ENCODE measurements at regions not wholly inside any gene's neighbourhood (a gene's known extent, or its start where the extent isn't known, plus 50 kb on each side); places are given as distances from the start of the nearest gene placed in this dataset.

- DNase-seq: no peak
Measured at GRCh38 chr18:38980420-38980819, 1414.8 kb upstream of the CELF4 start.

DNA sequence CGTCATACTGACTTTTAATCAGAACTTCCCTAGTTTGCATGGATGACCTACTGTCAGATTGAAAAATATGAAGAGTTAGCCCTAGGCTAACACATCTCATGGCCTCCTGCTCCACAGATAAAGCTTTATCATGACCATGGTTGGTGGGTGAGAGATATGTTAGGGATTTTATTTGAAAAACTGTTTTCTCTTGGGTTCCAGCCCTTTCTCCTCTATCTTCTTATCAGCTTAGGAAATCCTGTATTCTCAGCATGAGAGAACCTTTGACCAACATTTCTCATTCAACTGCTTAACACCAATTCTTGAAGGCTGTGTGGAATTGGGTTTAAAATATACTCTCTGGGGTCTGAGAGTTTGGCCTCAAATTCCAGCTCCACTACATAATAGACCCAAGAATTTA is 1407.0 kb upstream of the CELF4 start:
- no peak for DNase-seq

DNA sequence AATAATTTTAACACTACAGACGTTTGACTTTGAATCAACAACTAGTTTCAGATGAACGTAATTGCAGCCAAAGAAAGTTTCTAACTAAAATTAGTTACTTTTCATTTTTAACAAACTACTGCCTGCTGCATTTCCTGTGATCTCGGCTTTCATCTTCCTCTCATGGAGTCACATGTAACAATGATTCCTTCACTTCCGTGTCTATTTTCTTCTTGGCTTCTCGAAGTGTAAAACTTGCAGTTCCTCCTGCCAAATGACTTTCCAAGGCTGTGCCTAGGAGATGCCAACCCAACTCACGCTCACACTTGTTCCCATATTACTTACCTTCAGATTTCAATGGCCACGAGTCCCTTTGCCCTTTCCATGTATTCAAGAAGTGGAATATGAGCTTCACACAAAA is 1406.3 kb upstream of the CELF4 start:
- no peak for DNase-seq

DNA sequence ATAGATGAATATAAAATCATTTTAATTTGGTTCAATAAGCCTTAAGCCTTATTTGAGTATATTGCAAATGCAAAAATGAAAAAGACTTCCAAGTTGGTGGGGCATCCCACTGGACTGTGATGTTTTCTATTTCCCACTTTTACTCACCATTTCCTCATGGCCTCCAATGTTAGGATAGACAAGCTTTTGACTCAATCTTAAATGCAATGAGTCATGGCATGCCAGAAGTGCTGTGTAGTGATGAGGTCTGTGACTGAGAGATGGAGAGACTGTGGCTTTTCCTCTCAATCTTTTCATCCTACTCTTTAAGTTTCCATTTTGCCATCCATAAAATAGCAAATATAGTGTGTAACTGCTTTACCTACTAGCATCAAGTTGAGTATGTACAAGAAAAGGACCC is 1401.2 kb upstream of the CELF4 start:
- DNase-seq: no peak

- DNase-seq: no peak
Measured at GRCh38 chr18:38963943-38964660, 1398.5 kb upstream of the CELF4 start.

DNA sequence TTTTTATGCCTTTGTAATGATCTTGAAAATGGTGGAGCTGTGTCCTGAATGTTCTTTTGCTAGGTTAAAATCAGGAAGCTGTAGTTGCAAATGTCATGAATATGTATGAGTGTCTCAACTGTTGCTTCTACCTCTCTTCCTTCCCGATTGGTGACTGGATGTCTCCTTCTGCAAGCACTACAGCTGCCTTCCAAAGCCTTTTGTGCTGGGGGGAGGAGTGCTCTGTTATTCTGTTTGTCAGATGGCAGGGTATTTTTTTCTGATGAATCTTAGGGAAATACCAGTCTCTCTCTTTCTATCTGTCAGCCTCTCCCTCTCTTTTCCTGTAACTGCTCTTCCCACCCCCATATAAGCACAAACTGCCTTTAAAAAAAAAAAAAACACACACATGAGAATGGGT is 1396.3 kb upstream of the CELF4 start:
- no peak for DNase-seq

DNA sequence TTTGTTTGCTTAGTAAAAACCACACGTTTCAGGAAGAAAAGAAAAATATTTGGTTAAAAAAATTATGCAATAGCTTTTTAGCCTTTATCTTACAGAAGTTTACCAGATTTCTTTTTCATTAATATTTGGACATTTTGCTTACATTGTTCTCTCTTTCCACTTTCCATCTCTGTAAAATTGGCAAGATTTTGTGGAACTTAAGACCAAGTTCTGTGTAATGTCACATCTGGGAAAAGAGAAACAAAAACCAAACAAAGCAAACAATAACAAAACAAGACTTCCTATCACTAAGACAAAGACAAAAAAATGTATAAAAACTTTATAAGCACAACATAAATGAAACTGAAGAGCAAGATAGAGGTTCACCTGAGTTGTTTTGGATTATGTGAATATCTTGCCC is 1392.1 kb upstream of the CELF4 start:
- no peak for DNase-seq

DNA sequence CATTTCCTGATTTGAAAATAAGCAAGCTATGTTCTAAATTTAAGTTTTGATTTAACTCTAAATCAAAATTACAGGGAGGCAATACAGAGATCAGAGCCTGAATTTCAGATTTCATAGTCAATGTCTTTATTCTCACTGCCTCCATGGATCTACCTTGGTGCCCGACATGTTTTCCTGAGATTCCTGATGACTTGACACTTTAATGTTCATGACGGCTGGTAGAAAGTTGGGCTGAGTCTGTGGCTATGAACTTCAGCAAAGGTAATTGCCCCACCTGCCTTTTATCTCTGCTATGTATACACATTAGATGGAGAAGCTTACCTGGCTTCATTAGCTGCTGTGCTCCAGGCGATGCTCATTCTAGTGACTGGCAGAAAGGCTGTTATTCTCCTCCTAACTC is 1390.5 kb upstream of the CELF4 start:
- no peak for DNase-seq

DNA sequence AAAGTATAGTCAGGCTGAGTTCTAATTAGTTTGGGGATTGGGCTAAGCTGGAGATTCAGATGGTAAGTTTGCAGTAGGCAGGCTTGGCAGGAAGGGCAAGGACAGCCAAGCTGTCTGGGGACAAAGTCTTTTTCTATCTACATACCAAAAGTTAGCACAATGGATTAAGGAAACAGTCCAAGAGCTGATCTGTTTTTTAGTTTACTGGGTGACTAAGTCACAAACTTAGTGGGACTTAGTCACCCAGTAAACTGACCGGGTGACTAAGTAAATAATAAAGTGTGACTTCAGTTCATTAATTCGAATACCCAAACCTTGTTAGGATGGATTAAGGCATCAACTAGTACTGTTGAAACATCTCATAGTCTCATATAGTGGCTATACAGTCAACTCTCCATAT is 1386.0 kb upstream of the CELF4 start:
- DNase-seq: no peak

GRCh38 chr18:38948436-38948835 is 1382.8 kb upstream of the CELF4 start:
- DNase-seq: no peak

- no peak for DNase-seq
Measured at GRCh38 chr18:38944446-38945024, 1378.9 kb upstream of the CELF4 start.

DNA sequence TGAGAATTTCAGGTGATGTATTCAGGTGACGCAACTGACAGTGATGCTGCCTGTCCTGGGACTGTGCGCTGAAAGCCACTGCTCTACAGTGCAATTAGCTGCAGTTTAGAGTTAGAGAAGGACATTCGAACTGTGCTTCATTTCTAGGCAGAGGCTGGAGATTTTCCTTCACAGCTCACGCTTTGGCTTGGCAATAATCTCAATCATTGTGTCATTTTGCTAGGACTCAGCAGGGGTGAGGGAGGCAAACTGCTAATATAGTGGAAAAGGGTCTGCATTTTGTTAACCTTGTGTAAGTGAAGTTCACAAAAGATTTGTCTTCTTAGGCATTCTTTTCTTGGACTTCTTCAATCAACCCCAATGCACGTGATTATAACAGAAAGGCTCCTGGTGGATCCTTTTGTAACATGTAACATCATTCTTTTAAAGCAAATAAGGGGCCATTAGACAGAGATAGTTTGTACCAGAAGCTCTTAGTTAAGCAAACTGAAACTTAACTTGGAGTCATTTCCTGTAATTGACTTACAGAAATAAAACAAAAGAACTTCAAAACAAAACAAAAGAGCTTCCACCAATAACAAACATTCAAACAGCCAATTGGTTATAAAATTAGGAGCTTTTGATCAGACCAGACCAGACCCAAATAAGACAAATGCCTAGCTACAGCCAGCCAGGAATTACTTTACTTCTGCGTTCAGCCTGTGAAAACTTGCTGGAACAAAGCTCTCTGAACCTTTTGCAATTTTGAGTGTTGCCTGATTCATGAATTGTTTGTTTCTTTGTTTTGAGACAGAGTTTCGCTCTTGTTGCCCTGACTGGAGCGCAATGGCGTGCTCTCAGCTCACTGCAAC is 1376.3 kb upstream of the CELF4 start:
- DNase-seq: no peak

GRCh38 chr18:38940863-38941531 is 1375.4 kb upstream of the CELF4 start:
- peak; percentile 25 for DNase-seq

- no peak for DNase-seq
Measured at GRCh38 chr18:38940475-38940862, 1374.9 kb upstream of the CELF4 start.

DNA sequence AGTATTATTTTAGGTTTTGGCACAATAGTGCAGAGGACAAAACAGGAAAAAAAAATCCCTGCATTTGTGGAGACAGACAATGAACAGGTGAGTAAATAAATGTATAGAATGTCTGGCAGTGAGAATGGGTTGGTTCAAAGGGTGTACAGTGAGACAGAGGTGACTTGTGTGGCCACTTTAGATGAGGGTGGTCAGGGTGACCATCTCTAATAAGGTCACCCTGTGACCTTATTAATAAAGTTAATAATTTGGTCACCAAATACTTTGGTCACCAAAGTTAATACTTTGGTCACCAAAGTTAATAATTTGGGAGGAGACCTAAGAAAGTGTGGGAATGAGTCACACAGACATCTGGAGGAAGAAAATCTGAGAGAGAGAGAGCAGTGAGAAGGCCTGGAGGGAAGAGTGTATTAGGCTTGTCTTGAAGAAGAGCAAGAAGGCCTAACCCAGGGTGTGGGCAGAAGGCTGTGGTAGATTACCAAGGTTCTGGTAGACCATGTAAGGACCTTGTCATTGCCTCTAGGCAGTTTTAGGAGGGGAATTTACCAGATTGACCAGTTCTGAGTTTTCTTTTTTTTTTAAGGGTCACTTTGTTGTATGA is 1368.4 kb upstream of the CELF4 start:
- DNase-seq: no peak

DNA sequence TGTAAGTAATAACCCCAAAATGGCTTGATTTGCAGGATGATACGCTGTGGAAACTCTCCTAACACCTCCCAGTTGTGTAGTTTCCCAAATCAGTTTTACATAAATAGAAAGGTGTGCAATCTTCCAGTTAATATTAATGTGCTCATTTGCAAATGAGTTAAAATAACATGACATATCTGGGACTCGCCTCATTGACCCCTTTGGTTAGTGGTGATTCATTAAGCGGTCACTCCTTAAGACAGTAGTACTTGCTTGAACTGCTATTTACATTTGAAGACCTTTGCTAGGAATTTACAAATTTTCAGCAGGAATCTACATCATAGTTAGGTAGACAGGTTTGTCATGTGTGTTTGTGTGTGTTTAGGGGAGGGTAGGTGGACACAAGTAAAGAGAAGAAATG is 1367.7 kb upstream of the CELF4 start:
- no peak for DNase-seq

DNA sequence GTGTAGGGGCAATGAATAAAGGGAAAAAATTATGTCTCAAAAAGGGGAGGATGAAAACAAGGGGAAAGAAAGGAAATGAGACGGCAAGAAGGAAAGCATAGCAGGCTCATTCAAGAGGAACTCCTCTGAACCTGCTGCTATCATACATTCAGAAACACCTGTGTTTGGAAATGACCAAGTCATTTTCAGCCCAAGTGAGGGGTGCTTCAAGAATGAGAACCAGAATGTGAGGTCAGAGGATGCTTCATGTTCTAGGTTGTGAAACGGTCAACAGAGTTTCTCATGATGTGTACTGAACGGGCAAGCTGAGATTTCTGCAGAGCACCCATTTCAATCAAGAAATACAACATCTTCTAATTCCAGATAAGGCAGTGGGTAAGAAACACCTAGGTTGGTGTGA is 1367.2 kb upstream of the CELF4 start:
- DNase-seq: no peak

GRCh38 chr18:38931754-38932050 is 1366.1 kb upstream of the CELF4 start:
- no peak for DNase-seq

- no peak for DNase-seq
Measured at GRCh38 chr18:38930881-38931753, 1365.5 kb upstream of the CELF4 start.

- DNase-seq: no peak
Measured at GRCh38 chr18:38923540-38923939, 1357.9 kb upstream of the CELF4 start.

- DNase-seq: no peak
Measured at GRCh38 chr18:38923126-38923525, 1357.5 kb upstream of the CELF4 start.

GRCh38 chr18:38909972-38910371 is 1344.4 kb upstream of the CELF4 start:
- DNase-seq: no peak
